Stomach (tissue), 8 donors: ENCODE measurements at regions not wholly inside any gene's neighbourhood (a gene's known extent, or its start where the extent isn't known, plus 50 kb on each side); places are given as distances from the start of the nearest gene placed in this dataset.

Experiments used
- DNase-seq, 2 donors: peaks; one replicate each; pipeline versions ENCODE4 v3.0.0 to v3.0.0-alpha.2; 2013 to 2019
- H3K27ac ChIP-seq, 5 donors: fragments of 200-600 bp in 4 of 5; sonication (generic) in 4 of 5; one replicate each; pipeline ENCODE4 v1.5.1; 2013 to 2019; ENCODE audit warnings: mild to moderate bottlenecking in 1 of 5, moderate library complexity in 1 of 5
- H3K27me3 ChIP-seq, 3 donors: fragments of 200-600 bp; sonication (generic); one replicate each; pipeline ENCODE4 v1.5.1; 2017 to 2019; ENCODE audit warnings: mixed run types in 1 of 3
- H3K36me3 ChIP-seq, 4 donors: fragments of 200-600 bp; sonication (generic); 1 replicate in 3 of 4; 2 replicates in 1 of 4; pipeline ENCODE4 v1.5.1; 2016 to 2019
- H3K4me1 ChIP-seq, 4 donors: fragments of 200-600 bp; sonication (generic); one replicate each; pipeline ENCODE4 v1.5.1; 2016 to 2019
- H3K4me3 ChIP-seq, 4 donors: fragments of 200-600 bp; sonication (generic) in 3 of 4; one replicate each; pipeline ENCODE4 v1.5.1; 2016 to 2019; ENCODE audit warnings: mild to moderate bottlenecking in 1 of 4
- H3K9me3 ChIP-seq, 4 donors: fragments of 200-600 bp; sonication (generic); one replicate each; pipeline ENCODE4 v1.5.1; 2016 to 2019
- CTCF ChIP-seq, 7 experiments: fragments of 450-650 bp in 4 of 7; fragments of 200-600 bp in 3 of 7; sonication (generic) in 3 of 7; IDR thresholded peaks; one replicate each; pipeline ENCODE4 v1.5.1; 2016 to 2019; ENCODE audit warnings: antibody characterized with exemption in 7 of 7, control low read depth in 2 of 7, mild to moderate bottlenecking in 1 of 7
- EP300 ChIP-seq: sonication (generic); formaldehyde crosslinking; IDR thresholded peaks from one replicate; pipeline ENCODE4 v1.6.1; 2017; ENCODE audit warnings: antibody characterized with exemption
- POLR2A ChIP-seq, 4 donors: fragments of 450-650 bp; IDR thresholded peaks; one replicate each; pipeline ENCODE4 v1.6.1; 2016; ENCODE audit warnings: antibody characterized with exemption in 4 of 4, control low read depth in 2 of 4, mild to moderate bottlenecking in 1 of 4, moderate library complexity in 1 of 4
- POLR2AphosphoS5 ChIP-seq, 3 donors: sonication (generic); formaldehyde crosslinking; IDR thresholded peaks; one replicate each; pipeline ENCODE4 v1.6.1; 2016; ENCODE audit warnings: antibody characterized with exemption in 3 of 3
- WGBS, 5 donors: extraction: QIAGEN DNeasy Blood & Tissue Kit in 3 of 5; methylation state at CpG; one replicate each; pipeline versions ENCODE4 v1.1.5 to v1.1.7; 2013 to 2018; 5-methylcytosine and 5-hydroxymethylcytosine counted together
- intact Hi-C: fragments of 100-400 bp; cut with DNase I; formaldehyde crosslinking; loops from one replicate; pipeline ENCODE4 v1.15.1; 2023; ENCODE audit warnings: low total_unique reads
- donor health status: healthy with polysubstance abuse.
- donor health status: Bipolar disorder and iron deficiency.
- donor health status: healthy.

GRCh38 chr4:108361446-108361820 is 192.7 kb upstream of the LEF1 start:
- TF ChIP-seq POLR2AphosphoS5 (IDR thresholded peaks at IDR 0.05) (no peak), POLR2A (IDR thresholded peaks at IDR 0.05) (no peak), CTCF (IDR thresholded peaks at IDR 0.05) (no peak), EP300 (no peak)
- Histone ChIP-seq H3K9me3 (no peaks in the 10 kb centered on the region), H3K27me3 (peaks cover 0 to 7% (median 0%) of the 10 kb centered on the region in 3 donors), H3K4me1 (peaks cover 0 to 8% (median 0%) of the 10 kb centered on the region in 4 donors), H3K36me3 (no peaks in the 10 kb centered on the region), H3K27ac (no peak overlapping the region), H3K4me3 (no peak overlapping the region)
- intact Hi-C loops = no loop called here
- no peak for DNase-seq
- 13 to 45% (median 35%) methylated on average over 2 of the region's 2 CpGs for WGBS, 5 donors

GRCh38 chr4:108360754-108361445 is 192.2 kb upstream of the LEF1 start:
- Histone ChIP-seq H3K9me3 (no peaks in the 10 kb centered on the region), H3K27me3 (peaks cover 0 to 7% (median 0%) of the 10 kb centered on the region in 3 donors), H3K36me3 (no peaks in the 10 kb centered on the region), H3K27ac (no peak overlapping the region), H3K4me1 (peaks cover 0 to 8% (median 0%) of the 10 kb centered on the region in 4 donors), H3K4me3 (no peak overlapping the region)
- 38 to 48% (median 47%) methylated on average over 12 of the region's 12 CpGs for WGBS, 5 donors
- TF ChIP-seq POLR2A (IDR thresholded peaks at IDR 0.05) = no peak
- TF ChIP-seq CTCF (IDR thresholded peaks at IDR 0.05) = no peak
- DNase-seq = peak in 1 of 2 donors; percentile 42
- intact Hi-C loops = no loop called here

GRCh38 chr4:108359986-108360681 is 191.4 kb upstream of the LEF1 start:
- Histone ChIP-seq H3K27ac (no peak overlapping the region), H3K36me3 (no peaks in the 10 kb centered on the region), H3K4me1 (peaks cover 0 to 15% (median 0%) of the 10 kb centered on the region in 4 donors), H3K9me3 (no peaks in the 10 kb centered on the region), H3K27me3 (peaks cover 0 to 7% (median 0%) of the 10 kb centered on the region in 3 donors), H3K4me3 (no peak overlapping the region)
- DNase-seq = no peak
- TF ChIP-seq EP300 (no peak), POLR2A (IDR thresholded peaks at IDR 0.05) (no peak), POLR2AphosphoS5 (IDR thresholded peaks at IDR 0.05) (no peak), CTCF (IDR thresholded peaks at IDR 0.05) (no peak)
- intact Hi-C loops = no loop called here
- WGBS, 5 donors = 50 to 66% (median 57%) methylated on average over 10 of the region's 10 CpGs

GRCh38 chr4:108359130-108359985 is 190.6 kb upstream of the LEF1 start:
- TF ChIP-seq CTCF (IDR thresholded peaks at IDR 0.05) (no peak), POLR2AphosphoS5 (IDR thresholded peaks at IDR 0.05) (no peak), EP300 (no peak), POLR2A (IDR thresholded peaks at IDR 0.05) (no peak)
- no peaks in the 10 kb centered on the region for H3K9me3 ChIP-seq
- peaks cover 0 to 7% (median 0%) of the 10 kb centered on the region in 3 donors for H3K27me3 ChIP-seq
- H3K27ac ChIP-seq = no peak overlapping the region
- no peaks in the 10 kb centered on the region for H3K36me3 ChIP-seq
- no peak overlapping the region for H3K4me3 ChIP-seq
- peaks cover 0 to 15% (median 0%) of the 10 kb centered on the region in 4 donors for H3K4me1 ChIP-seq
- WGBS, 5 donors = 82 to 88% (median 86%) methylated on average over 5 of the region's 5 CpGs
- no peak for DNase-seq
- intact Hi-C loops = no loop called here
